ENCODE measurements at regions not wholly inside any gene's neighbourhood (a gene's known extent, or its start where the extent isn't known, plus 50 kb on each side); places are given as distances from the start of the nearest gene placed in this dataset.
"Not testable (repeated sequence)": the region's sequence is repeated elsewhere in the genome, so short reads cannot be mapped to it uniquely, and the experiment has no call there.

DNA sequence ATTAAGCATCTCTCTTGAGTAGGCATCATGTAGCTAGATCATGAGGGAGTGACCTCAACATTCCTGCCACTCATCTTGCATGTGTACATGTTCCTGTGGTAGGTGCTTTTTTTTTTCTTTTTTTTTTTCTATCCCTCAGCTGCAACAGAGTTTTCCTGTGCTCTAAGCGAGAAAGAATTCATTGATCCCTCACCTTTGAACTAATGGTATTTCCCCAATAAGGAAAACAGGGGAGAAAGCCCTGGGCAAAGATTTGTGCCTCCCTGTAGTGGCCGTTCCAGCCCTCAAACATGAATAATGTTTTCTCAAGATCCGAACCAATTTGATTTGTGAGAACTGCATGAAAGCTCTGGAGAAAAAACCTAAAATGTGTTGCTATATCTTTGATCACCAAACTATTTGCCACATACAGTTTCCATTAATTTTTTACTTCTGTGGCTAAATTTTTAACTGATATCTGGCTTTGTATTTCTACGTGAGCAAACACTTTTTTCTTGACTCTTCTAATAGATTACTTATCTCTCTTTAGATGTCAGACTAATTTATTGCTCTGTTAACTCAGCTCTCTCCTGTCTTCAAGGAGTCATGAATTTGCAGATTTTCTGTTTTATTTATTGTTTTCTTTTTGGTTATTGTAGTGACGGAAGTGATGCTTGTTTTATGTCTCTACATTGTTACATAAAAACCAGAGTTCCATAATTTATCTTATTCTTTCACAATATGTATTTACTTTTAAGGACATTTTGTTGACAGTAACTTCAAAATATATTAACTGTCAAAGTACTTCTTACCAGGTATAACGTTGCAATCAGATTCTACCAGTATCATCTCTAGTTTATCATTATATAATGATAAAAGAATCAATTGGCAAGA lies 1396.5 kb downstream of the OTOL1 start:
- DNase-seq: peak; percentile 6

GRCh38 chr3:162897291-162897690 lies 1400.7 kb downstream of the OTOL1 start:
- DNase-seq: no peak

DNA sequence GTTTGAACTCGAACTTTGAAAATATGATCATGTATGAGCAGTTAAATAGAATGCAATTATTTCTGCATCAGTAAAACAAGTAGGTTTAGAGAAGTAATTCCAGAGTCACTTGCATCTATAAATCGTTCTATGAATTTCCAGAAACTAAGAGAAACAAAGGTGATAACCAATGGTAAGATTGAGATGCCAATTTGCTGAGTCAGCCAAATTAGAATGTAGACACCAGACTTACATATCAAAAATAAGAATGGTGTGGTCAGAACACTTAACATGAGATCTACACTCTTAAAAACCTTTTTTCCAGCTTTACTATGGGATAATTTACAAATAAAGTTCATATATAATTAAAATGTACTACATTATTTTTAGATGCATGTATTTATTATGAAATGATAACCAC lies 1435.9 kb downstream of the OTOL1 start:
- DNase-seq: no peak

GRCh38 chr3:162933656-162934055 lies 1437.0 kb downstream of the OTOL1 start:
- no peak for DNase-seq

GRCh38 chr3:162936706-162937105 lies 1440.1 kb downstream of the OTOL1 start:
- no peak for DNase-seq

DNA sequence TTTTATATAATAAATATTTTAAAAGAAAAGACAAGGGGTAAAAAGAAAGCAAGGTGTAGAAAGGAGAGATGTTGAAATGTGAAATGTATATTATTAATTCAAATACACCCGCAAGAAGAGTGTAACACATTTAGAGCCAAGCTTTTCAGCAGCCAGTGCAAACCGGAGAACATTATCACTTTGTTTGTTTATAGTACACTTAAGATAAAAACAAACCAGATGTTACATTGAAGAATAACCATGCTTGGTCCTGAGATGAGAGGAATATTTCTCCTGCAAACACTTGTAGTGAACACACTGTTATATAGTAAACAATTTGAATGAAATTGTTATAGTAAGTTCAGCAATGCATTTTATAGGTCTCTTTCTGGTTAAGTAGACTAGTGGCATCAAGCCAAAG lies 1441.5 kb downstream of the OTOL1 start:
- DNase-seq: no peak

DNA sequence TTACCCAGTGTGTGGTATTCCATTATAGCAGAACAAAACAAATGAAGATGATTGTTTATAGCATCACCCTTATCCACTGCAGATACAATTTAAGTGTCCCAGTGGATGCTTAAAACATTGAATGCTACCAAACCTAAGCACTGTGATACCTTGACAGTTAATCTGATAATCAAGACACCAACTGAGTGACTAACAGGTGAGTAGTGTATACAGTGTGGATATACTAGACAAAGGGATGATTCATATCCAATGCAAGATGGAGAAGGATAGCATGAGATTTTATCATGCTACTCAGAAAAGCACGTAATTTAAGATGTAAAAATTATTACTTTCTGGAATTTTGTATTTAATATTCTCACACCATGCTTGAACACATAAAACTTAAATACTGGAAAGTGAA lies 1449.0 kb downstream of the OTOL1 start:
- DNase-seq: no peak

DNA sequence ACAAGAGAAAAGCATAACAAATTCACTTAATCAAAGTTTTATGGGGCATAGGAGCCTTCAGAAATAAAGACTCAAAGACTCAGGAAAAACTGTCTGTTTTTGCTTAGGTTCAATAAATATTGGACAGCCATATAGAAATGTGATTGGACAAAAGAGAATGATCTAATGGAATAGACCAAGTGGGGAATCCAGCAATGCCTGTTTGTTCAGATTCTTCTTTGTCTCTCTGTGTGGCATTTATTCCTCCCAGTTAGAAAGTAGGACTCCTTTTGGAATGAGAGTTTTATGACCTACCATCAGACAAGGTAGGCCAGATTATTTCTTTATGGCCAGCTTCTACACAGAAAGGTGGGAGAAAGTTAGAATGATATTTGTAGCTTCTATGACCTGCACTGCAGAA lies 1460.1 kb downstream of the OTOL1 start:
- DNase-seq: no peak

GRCh38 chr3:162960269-162960668 lies 1463.7 kb downstream of the OTOL1 start:
- DNase-seq: no peak

GRCh38 chr3:162970292-162970691 lies 1473.7 kb downstream of the OTOL1 start:
- DNase-seq: no peak

- no peak for DNase-seq
Measured at GRCh38 chr3:162971715-162972114, 1475.1 kb downstream of the OTOL1 start.

GRCh38 chr3:162973428-162973917 lies 1476.9 kb downstream of the OTOL1 start:
- no peak for DNase-seq

GRCh38 chr3:162978136-162978535 lies 1481.5 kb downstream of the OTOL1 start:
- no peak for DNase-seq

GRCh38 chr3:162984746-162985145 lies 1488.1 kb downstream of the OTOL1 start:
- DNase-seq: no peak

DNA sequence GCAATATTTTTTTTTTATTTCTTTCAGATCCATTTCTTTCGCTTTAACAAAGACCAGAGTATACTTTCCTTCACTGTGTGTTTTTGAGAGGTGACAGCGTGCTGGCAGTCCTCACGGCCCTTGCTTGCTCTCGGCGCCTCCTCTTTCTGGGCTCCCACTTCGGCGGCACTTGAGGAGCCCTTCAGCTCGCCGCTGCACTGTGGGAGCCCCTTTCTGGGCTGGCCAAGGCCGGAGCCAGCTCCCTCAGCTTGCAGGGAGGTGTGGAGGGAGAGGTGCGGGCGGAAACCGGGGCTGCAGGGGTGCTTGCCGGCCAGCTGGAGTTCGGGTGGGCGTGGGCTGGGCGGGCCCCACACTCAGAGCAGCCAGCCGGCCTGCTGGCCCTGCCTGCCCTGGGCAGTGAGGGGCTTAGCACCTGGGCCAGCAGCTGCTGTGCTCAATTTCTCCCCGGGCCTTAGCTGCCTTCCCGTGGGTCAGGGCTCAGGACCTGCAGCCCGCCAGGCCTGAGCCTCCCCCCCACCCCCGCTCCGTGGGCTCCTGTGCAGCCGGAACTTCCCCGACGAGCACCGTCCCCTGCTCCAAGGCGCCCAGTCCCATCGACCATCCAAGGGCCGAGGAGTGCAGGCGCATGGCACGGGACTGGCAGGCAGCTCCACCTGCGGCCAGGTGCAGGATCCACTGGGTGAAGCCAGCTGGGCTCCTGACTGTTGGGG lies 1490.6 kb downstream of the OTOL1 start:
- not testable (repeated sequence) for DNase-seq

- DNase-seq: no peak
Measured at GRCh38 chr3:162992741-162993140, 1496.1 kb downstream of the OTOL1 start.

DNA sequence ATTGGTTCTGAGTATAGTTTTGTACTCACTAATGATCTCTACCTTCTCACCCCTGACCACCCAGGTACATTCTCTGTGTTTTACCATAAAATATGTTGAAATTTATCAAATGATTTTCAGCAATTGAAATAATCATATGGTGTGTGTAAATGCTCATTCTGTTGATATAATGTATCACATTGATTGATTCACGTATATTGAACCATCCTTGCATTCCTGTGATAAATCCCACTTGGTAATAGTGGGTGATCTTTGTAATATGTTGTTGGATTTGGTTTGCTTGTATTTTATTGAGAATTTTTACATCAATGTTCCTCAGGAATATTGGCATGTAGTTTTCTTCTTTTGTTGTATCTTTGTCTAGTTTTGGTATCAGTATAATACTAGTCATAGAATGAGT lies 1497.6 kb downstream of the OTOL1 start:
- DNase-seq: no peak

- DNase-seq: no peak
Measured at GRCh38 chr3:162996368-162996767, 1499.8 kb downstream of the OTOL1 start.

- no peak for DNase-seq
Measured at GRCh38 chr3:162998205-162998604, 1501.6 kb downstream of the OTOL1 start.

GRCh38 chr3:163011596-163011995 lies 1515.0 kb downstream of the OTOL1 start:
- no peak for DNase-seq

- DNase-seq: no peak
Measured at GRCh38 chr3:163016251-163016650, 1519.6 kb downstream of the OTOL1 start.

DNA sequence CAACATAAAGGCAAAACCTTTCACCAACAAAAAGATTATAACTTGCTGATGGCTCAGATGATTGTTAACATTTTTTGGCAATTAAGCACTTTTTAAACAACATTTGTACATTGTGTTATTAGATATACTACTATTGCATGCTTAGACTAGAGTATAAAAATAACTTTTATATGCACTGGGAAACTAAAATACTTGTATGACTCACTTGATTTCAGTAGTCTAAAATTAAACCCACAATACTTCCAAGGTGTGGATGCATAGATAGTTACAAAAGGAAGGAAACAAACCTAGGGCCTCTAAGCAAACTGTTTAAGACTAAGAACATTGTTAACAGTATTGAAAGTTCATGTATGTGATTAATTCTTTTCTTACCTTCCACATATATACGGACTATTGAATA lies 1521.5 kb downstream of the OTOL1 start:
- DNase-seq: no peak

DNA sequence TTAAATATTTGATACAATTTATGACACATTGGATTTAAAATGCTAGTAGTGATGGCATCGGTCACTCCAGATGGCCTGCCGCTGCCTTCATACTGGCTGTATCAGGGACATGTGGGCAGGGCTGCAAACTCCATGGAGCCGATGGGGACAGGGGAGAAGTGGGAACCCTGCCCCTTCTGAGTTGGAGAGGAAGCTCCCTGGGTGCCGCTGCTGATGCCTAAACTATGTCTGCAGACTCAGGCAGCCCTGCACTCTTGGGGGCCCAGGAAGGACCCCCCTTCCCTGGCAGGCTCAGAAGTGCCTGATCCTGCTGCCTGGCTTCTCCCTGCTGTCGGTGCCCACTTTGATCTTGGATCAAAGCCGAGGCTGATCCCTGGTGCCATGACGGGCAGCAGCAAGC lies 1522.1 kb downstream of the OTOL1 start:
- no peak for DNase-seq

GRCh38 chr3:163019260-163019659 lies 1522.7 kb downstream of the OTOL1 start:
- no peak for DNase-seq
